GM12891 (cell line): ENCODE measurements at regions not wholly inside any gene's neighbourhood (a gene's known extent, or its start where the extent isn't known, plus 50 kb on each side); places are given as distances from the start of the nearest gene placed in this dataset.

Source experiments
- PAX5 ChIP-seq: IDR thresholded peaks from 2 replicates; pipeline ENCODE4 v1.6.1; 2011; ENCODE audit warnings: low read length, moderate library complexity, mild to moderate bottlenecking; ENCODE audit not compliant: insufficient read depth, severe bottlenecking
- POLR2A ChIP-seq: IDR thresholded peaks from 2 replicates; pipeline ENCODE4 v1.6.1; 2011; ENCODE audit warnings: low read depth, low read length, control low read depth
- POLR2AphosphoS5 ChIP-seq: IDR thresholded peaks from 2 replicates; pipeline ENCODE4 v1.6.1; 2011; ENCODE audit warnings: low read depth, low read length, control low read depth
- POU2F2 ChIP-seq: IDR thresholded peaks from 2 replicates; pipeline ENCODE4 v1.6.1; 2011; ENCODE audit warnings: low read depth, mild to moderate bottlenecking, control low read depth, low read length, moderate library complexity
- SPI1 ChIP-seq: IDR thresholded peaks from 2 replicates; pipeline ENCODE4 v1.6.1; 2011; ENCODE audit warnings: low read depth, low read length, control low read depth
- TAF1 ChIP-seq: IDR thresholded peaks from 2 replicates; pipeline ENCODE4 v1.6.1; 2011; ENCODE audit warnings: low read depth, low read length, control low read depth

- TF ChIP-seq POLR2A, result no peak
- TF ChIP-seq POLR2AphosphoS5, result no peak
- no peak for TF ChIP-seq PAX5
- no peak for TF ChIP-seq TAF1
- TF ChIP-seq POU2F2, result no peak
- no peak for TF ChIP-seq SPI1
Measured at GRCh38 chr21:33974513-33975468, 59.2 kb upstream of the ATP5PO start.
